GM21619 (cell line): ENCODE measurements at regions not wholly inside any gene's neighbourhood (a gene's known extent, or its start where the extent isn't known, plus 50 kb on each side); places are given as distances from the start of the nearest gene placed in this dataset.
"Not testable (repeated sequence)": the region's sequence is repeated elsewhere in the genome, so short reads cannot be mapped to it uniquely, and the experiment has no call there.

Experiments used
- ATAC-seq: cut with Tn5 transposase; IDR thresholded peaks from one replicate; pipeline ENCODE4 v1.9.1; 2021; ENCODE audit not compliant: unreplicated experiment

DNA sequence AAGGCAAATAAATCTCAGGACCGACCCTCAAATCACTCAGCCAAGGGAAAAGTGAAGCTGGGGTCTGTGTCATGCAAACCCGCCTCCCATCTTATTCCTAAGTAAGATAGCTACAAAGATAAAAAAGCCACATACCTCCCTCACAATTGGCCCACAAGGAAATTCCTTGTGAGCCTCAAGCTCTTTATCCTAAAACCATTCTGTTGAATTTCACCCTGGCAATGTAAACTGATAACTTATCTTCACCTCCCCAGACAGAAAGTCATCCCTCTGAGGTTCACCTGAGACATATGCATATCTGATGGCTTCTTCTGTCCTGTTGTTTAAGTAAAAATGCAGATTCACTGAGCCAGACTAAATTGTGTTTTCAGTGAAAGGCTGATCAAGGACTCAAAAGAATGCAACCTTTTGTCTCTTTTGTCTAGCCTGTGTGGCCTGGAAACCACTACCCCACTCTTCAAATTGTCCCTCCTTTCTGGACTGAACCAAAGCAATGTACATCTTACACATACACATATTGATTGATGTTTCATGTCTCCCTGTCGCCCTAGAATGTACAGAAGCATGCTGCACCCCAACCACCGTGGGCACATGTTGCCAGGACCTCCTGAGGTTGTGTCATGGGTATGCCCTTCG lies 91.3 kb downstream of the MFAP3L start:
- ATAC-seq: no peak

DNA sequence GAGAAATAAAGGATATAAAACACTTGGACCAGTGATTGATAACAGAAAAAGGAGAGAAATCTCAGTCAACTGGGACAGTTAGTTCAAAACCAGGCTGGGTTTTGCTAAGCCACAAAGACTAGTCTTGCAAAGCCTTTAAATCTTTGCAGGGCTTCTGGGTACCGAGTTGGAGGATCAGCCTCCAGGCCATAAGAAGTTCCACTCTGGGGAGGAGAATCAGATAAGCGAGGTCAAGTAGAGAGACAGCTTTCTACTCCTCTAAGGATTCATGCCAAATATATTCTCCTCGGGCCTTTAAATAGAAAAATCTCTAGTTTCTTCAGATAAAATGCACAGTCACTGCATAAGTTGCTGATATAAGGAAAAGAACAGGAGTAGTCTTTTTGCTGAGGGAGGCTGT lies 92.7 kb downstream of the MFAP3L start:
- no peak for ATAC-seq

DNA sequence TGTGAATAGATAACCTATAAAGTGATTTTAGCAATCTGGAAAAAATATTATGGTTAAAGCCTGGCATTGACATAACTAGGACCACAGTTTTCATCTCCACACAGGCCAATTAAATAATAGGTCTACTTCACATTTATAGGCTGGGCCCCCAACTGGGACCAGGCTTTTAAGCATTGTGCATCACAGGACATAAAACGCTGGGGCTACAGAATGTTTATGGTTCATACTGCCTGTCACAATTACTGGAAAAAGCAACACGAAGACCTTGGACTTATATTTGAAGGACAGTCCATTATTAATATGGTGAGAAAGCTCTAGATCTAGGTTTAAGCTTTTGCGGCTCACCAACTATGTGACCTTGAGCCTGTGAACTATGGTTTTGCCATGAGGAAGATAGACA lies 94.2 kb downstream of the MFAP3L start:
- ATAC-seq: no peak

GRCh38 chr4:169930755-169931154 lies 95.4 kb downstream of the MFAP3L start:
- ATAC-seq: not testable (repeated sequence)

DNA sequence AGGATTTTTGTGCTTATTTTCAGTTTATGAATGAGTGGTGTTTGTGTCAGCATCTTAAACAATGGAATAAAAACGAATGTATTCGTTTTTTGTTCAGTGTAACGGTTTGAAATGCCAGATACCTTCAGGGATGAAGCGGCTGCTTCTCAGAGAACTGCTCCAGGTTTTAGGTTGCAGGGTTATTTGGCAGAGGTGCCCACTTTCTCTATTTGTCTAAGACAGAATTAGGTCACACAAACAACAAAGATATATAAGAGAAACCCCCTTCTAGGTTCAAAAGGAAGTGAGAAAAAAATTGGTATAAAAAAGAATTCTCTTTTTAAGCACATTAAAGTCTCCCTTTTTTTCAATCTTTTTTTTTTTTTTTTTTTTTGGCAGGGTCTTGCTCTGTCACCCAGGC lies 98.9 kb downstream of the MFAP3L start:
- ATAC-seq: no peak

GRCh38 chr4:169925678-169926077 lies 100.5 kb downstream of the MFAP3L start:
- ATAC-seq: no peak

DNA sequence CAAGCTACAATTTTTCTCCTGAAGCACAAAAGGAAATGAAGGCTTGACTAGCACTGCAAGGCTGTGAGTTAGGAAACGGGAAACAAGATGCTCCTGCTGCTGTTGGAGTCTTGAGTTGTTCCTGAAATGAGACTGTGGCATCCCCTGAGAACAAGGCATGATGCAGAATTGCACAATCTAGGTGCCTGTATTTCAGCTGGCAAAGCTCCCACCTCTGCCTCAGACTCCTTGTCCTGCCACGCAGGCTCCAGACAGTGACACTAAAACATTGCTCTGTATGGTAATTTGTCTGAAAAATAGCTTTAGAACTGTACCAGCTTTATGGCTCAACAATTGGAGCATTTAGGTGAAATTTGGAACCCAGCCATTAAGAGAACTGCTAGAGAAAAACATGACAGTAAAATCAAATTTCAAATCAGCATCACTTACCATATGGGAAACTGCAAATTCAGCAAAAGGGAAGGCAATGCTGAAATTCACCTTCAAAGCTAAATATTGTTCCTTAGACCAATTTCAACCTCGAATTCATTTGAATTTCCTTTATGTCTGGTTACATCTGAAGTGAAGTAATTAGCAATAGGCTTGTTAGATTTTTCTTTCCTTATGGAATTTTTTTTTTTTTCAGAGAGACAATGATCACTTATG lies 103.4 kb downstream of the MFAP3L start:
- ATAC-seq: no peak

DNA sequence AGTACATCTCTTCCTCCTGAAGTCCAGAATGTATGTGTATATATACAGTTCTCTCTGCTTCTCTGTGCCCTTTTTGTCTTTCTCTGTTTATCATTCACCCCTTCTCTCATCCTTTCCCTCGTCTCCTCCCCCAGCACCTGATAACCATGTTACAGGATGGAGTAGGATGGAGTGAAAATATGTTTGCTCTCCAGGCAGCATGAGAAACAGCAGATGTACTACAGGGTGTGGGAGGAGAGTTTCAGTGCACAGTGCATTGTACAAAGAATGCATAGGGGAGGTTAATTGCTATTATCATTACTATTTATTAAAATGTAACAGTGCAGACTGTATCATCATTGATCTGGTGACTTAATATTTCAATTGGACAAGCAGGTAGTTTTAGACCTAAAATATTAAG lies 104.5 kb downstream of the MFAP3L start:
- ATAC-seq: no peak

GRCh38 chr4:169921237-169921636 lies 105.0 kb downstream of the MFAP3L start:
- no peak for ATAC-seq

DNA sequence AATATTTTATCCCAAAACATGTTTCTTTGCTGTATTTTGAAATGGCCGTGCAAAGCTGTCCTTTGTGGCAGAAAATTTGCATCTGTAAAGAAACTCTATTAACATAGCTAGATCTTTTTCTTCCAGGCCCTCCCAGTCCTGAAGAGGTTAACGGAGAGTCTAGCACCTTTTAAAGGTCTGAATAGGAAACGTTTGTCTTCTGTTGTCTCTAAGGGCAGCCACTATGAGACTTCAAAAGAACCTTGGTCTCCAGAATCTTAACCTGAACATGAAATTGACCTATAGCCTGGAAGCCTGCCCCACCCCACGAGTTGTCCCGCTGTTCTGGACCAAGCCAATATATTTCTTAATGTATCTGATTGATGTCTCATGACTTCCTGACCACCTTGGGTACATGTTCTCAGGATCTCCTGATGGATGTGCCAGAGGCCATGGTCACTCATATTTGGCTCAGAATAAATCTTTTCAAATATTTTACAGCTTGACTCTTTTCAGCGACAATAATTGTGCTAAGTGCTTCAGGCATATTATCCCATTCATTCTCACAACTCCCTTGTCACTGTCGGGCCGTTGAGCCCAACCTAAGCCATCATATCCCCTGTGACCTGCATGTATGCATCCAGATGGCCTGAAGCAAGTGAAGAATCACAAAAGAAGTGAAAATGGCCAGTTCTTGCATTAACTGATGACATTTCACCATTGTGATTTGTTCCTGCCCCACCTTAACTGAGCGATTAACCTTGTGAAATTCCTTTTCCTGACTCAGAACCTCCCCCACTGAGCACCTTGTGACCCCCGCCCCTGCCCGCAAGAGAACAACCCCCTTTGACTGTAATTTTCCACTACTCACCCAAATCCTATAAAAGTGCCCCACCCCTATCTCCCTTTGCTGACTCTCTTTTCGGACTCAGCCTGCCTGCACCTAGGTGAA lies 106.7 kb downstream of the MFAP3L start:
- ATAC-seq: not testable (repeated sequence)

- ATAC-seq: no peak
Observed at GRCh38 chr4:169915545-169915944, 110.7 kb downstream of the MFAP3L start.

GRCh38 chr4:169914866-169915265 lies 111.3 kb downstream of the MFAP3L start:
- ATAC-seq: no peak

DNA sequence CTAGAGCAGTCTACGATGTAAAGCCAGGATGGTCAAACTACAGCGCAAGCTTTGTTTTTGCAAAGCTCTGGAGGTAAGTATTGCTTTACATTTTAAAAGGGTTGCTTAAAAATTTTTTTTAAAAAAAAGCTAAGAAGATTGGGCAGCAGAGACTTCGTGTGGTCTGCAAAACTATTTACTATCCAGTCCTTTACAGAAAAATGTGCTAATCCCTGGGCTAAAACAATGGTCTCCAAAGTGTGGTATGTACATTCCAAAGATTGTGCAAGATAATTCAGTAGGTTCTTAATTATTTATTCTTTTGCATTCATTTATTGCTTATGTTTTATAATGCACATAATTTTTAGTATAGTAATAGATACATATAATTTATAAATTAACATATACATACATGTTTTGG lies 113.2 kb downstream of the MFAP3L start:
- no peak for ATAC-seq

GRCh38 chr4:169909897-169910296 lies 116.3 kb downstream of the MFAP3L start:
- no peak for ATAC-seq

DNA sequence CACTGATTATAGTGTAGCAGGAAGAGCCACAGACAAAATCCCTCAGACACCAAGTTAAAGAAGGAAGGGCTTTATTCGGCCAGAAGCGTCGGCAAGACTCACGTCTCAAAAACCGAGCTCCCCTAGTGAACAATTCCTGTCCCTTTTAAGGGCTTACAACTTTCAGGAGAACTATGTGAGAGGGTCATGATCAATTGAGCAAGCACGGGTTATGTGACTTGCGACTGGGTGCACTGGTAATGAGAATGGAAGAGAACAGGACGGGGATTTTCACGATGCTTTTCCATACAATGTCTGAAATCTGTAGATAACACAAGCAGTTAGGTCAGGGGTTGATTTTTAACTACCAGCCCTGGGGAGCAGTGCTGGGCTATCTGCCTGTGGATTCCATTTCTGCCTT lies 116.7 kb downstream of the MFAP3L start:
- ATAC-seq: no peak

DNA sequence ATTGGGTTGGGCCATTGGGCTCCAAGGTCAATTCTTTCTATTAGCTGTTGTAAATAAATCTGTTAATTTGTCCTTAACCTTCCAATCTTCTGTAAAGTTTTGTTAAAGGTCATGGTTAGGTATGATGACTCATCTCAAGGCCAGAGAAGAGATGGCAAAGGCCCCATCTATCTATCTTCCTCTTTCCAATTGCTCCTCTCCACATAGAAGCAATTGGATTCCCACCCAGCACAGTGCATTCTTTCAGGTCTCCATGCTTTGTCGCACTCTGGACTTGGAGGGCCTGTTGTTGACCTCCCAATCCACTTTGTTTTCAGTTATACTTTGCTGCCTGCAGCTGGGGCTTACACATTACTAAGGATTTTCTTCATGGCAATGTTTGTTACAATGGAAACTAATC lies 118.5 kb downstream of the MFAP3L start:
- no peak for ATAC-seq

DNA sequence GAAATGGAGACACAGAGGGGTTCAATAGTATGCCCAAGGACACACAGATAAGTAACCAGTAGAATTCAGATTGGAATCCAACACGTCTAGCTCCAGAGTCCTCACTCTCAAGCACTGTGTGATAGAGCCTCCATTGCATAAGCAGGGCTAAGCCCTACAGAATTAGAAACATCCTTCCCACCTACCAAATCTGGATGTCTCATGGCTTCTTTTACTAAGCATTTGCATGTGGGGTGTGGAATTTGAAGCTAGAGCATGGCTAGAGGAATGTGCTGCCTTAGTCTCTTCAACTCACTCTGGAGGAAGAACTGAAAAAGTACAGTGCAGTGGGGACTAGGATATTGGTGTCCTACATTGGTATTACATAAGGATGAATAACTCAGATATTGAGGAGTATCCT lies 119.4 kb downstream of the MFAP3L start:
- no peak for ATAC-seq

DNA sequence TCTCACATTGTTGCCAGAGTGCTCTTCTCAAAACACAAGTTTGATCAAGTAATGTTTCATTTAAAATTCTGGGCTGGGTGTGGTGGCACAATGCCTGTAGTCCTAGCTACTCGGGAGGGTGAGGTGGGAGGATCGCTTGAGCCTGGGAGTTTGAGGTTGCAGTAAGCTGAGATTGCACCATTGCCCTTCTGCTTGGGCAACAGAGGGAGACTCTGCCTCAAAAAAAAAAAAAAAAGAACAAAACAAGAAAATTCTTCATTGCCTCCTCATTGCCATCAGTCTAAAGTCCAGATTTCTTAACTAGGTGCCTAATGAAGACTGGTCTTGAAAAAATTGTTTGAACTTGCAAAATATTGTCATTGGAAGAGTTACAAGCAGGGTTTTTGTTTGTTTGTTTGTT lies 120.1 kb downstream of the MFAP3L start:
- no peak for ATAC-seq

DNA sequence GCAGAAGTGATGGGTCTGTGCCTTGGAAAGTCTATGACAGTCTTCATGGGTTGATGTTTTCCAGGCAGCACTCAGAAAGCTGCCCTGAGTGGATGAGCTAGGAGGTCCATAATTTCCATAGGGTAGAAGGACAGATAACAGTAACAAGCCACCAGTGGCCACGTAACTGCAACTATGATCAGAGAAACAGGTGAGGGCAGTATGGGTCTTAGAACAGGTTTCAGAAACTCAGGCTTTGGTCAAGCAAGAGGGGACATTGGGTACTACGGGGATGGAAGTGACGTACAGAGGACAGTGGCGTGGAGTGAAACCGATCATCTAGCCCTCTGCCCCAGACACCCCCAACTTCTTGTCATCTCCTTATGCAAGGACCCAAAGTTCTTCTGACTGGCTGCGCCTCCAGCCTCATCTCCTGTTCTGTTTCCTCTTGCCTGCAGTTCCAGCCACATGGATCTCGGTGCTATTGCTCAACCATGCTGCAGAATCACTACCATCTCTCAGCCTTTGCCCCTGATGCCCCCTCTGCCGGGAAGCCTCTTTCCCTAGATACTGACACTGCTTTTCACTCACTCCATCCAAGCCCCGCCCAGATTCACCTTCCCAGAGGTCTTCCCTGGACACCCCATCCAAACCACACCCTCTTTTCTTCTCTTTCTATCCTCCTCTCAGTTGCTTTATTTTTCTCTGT lies 123.4 kb downstream of the MFAP3L start:
- ATAC-seq: no peak

DNA sequence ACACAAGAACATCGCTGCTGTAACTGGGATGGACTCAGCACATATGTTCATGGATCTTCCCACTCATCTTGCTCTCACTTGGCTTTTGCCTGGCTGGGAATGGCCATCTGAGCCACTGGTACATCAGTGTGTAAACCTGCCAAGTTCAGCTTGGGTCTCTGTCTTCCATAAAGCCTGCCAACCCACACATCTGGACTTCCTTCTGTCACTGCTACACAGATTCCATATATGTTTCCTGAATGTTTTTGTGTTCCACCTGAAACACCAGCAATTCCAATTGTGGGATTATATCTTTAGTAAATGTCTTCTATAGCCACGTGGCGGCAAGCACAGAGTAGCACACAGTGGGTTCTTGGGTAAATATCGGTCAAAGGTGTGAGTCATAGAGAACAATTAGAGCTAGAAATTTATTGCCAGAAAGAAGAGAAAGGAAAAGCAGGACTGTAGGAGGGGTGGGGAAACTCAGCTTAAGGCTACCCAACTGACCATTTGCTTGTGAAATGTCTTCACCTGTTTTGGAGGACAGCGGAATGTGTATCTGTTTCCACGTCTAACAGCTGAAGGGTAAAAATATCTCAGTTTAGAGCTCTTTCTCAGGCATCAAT lies 125.9 kb downstream of the MFAP3L start:
- no peak for ATAC-seq

- no peak for ATAC-seq
Observed at GRCh38 chr4:169899295-169899694, 126.9 kb downstream of the MFAP3L start.
